ENCODE measurements at regions not wholly inside any gene's neighbourhood (a gene's known extent, or its start where the extent isn't known, plus 50 kb on each side); places are given as distances from the start of the nearest gene placed in this dataset.

GRCh38 chr1:181858135-181858534 lies 203.4 kb downstream of the ZNF648 start:
- Histone ChIP-seq H3K9me2 (replicated peaks; ENCODE audit: control insufficient read depth, low read length) (no peaks in the 10 kb centered on the region), H3K4me1 (ENCODE audit: control insufficient read depth, low read length) (no peaks in the 10 kb centered on the region), H3K27me3 (ENCODE audit: control insufficient read depth, low read length) (no peaks in the 10 kb centered on the region), H3F3A (ENCODE audit: control insufficient read depth, insufficient read depth) (no peaks in the 10 kb centered on the region), H3K27ac (ENCODE audit: low read depth, low read length) (no peak overlapping the region), H3K4me3 (ENCODE audit: low read length) (no peak overlapping the region), H3K79me2 (ENCODE audit: control insufficient read depth, low read length) (no peaks in the 10 kb centered on the region), H3K36me3 (ENCODE audit: control insufficient read depth, low read length) (no peaks in the 10 kb centered on the region), H3K4me2 (ENCODE audit: low read length) (no peak overlapping the region), H3K9me3 (ENCODE audit: control insufficient read depth, insufficient read depth, low read length) (no peaks in the 10 kb centered on the region), H4K20me1 (ENCODE audit: control insufficient read depth, insufficient read depth, low read depth, low read length) (no peaks in the 10 kb centered on the region)
- TF ChIP-seq CTCF (IDR thresholded peaks at IDR 0.05; ENCODE audit: low read depth, low read length, poor library complexity, severe bottlenecking) (no peak), EZH2phosphoT487 (IDR thresholded peaks at IDR 0.05; ENCODE audit: borderline replicate concordance, low read length) (no peak)
